HL-60 (cell line): ENCODE measurements at regions not wholly inside any gene's neighbourhood (a gene's known extent, or its start where the extent isn't known, plus 50 kb on each side); places are given as distances from the start of the nearest gene placed in this dataset.

Experiments
- DNase-seq, 2 experiments: peaks; one replicate each; pipeline ENCODE4 v3.0.0-alpha.2; 2010 to 2020; ENCODE audit warnings: low read depth in 1 of 2, low spot score in 1 of 2
- H3K27ac ChIP-seq: fragments of 250-450 bp; sonication (Bioruptor Pico); replicated peaks from 2 replicates; pipeline ENCODE4 v1.5.1; 2020; ENCODE audit warnings: mild to moderate bottlenecking, moderate library complexity
- H3K27me3 ChIP-seq: fragments of 250-450 bp; sonication (Bioruptor Pico); 2 replicates; pipeline ENCODE4 v1.5.1; 2021; ENCODE audit warnings: mild to moderate bottlenecking, moderate library complexity; ENCODE audit not compliant: insufficient read depth, poor library complexity, severe bottlenecking
- H3K4me3 ChIP-seq: replicated peaks from 2 replicates; pipeline ENCODE4 v1.5.1; 2011; ENCODE audit warnings: mild to moderate bottlenecking, control low read depth, low read length; ENCODE audit not compliant: insufficient read depth
- GABPA ChIP-seq: IDR thresholded peaks from 2 replicates; pipeline ENCODE4 v1.6.1; 2012; ENCODE audit warnings: low read depth
- POLR2AphosphoS5 ChIP-seq: IDR thresholded peaks from 2 replicates; pipeline ENCODE4 v1.6.1; 2012; ENCODE audit warnings: low read depth
- REST ChIP-seq: IDR thresholded peaks from 2 replicates; pipeline ENCODE4 v1.6.1; 2012; ENCODE audit warnings: low read depth; ENCODE audit not compliant: insufficient replicate concordance
- SPI1 ChIP-seq: IDR thresholded peaks from 2 replicates; pipeline ENCODE4 v1.6.1; 2012; ENCODE audit warnings: low read depth, mild to moderate bottlenecking, borderline replicate concordance
- TF ChIP-seq, protein P1 (sequence below): IDR thresholded peaks from one replicate; pipeline ENCODE4 v1.5.1; 2011; ENCODE audit warnings: low read length, control low read depth, inconsistent platforms; ENCODE audit not compliant: insufficient read depth

- no peak for DNase-seq
- TF ChIP-seq REST (no peak), GABPA (no peak), POLR2AphosphoS5 (no peak), SPI1 (no peak)
- TF ChIP-seq, protein P1, sequence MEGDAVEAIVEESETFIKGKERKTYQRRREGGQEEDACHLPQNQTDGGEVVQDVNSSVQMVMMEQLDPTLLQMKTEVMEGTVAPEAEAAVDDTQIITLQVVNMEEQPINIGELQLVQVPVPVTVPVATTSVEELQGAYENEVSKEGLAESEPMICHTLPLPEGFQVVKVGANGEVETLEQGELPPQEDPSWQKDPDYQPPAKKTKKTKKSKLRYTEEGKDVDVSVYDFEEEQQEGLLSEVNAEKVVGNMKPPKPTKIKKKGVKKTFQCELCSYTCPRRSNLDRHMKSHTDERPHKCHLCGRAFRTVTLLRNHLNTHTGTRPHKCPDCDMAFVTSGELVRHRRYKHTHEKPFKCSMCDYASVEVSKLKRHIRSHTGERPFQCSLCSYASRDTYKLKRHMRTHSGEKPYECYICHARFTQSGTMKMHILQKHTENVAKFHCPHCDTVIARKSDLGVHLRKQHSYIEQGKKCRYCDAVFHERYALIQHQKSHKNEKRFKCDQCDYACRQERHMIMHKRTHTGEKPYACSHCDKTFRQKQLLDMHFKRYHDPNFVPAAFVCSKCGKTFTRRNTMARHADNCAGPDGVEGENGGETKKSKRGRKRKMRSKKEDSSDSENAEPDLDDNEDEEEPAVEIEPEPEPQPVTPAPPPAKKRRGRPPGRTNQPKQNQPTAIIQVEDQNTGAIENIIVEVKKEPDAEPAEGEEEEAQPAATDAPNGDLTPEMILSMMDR: no peak
- H3K27ac ChIP-seq: no peak overlapping the region
- H3K27me3 ChIP-seq: no peaks in the 10 kb centered on the region
- no peak overlapping the region for H3K4me3 ChIP-seq
Measured at GRCh38 chr1:221949996-221950395, 208.1 kb upstream of the DUSP10 start.

GRCh38 chr1:221948459-221948858, 206.6 kb upstream of the DUSP10 start:
- H3K4me3 ChIP-seq: no peak overlapping the region
- H3K27me3 ChIP-seq: no peaks in the 10 kb centered on the region
- no peak for DNase-seq
- no peak overlapping the region for H3K27ac ChIP-seq
- TF ChIP-seq, protein P1: no peak
- TF ChIP-seq SPI1 (no peak), GABPA (no peak), POLR2AphosphoS5 (no peak), REST (no peak)

- H3K27ac ChIP-seq: no peak overlapping the region
- no peak overlapping the region for H3K4me3 ChIP-seq
- TF ChIP-seq GABPA (no peak), POLR2AphosphoS5 (no peak)
- no peaks in the 10 kb centered on the region for H3K27me3 ChIP-seq
- DNase-seq: no peak
Measured at GRCh38 chr1:221947731-221948130, 205.8 kb upstream of the DUSP10 start.

DNA sequence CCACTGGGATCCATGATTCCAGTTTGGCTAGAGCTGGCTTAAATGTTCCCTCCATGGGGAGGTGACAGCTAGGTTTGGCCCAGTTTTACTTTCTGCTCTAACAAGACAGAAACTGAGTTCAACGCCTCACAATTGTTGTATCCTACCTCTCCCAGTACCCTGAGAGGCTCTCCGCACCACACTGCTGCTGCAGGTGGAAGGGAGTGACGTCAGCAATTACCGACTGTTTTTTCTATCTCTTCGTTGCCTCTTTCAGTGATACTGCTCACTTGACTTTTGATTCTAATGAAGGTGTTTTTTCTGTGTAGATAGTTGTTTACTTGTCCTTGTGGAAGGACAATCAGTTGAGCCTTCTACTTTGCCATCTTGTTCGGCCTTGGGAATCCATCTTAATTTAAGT, 204.9 kb upstream of the DUSP10 start:
- TF ChIP-seq SPI1 (no peak), REST (no peak), GABPA (no peak), POLR2AphosphoS5 (no peak)
- TF ChIP-seq, protein P1: no peak
- Histone ChIP-seq H3K4me3 (no peak overlapping the region), H3K27me3 (no peaks in the 10 kb centered on the region), H3K27ac (no peak overlapping the region)
- no peak for DNase-seq
